HEK293 (cell line): ENCODE measurements at regions not wholly inside any gene's neighbourhood (a gene's known extent, or its start where the extent isn't known, plus 50 kb on each side); places are given as distances from the start of the nearest gene placed in this dataset.

Experiments used
- CTCF ChIA-PET: fragments of 350-600 bp; formaldehyde crosslinking; extraction: SDS; loops from one replicate; lab custom pipeline; 2021; ENCODE audit warnings: antibody characterized with exemption; lab: Yijun Ruan, JAX
- POLR2A ChIA-PET: fragments of 300-600 bp; formaldehyde crosslinking; extraction: SDS; loops from one replicate; lab custom pipeline; 2020; ENCODE audit warnings: antibody characterized with exemption, inconsistent platforms; lab: Yijun Ruan, JAX
- H3K27ac ChIP-seq: fragments of 200-500 bp; sonication (Bioruptor generic); 2 replicates; pipeline ENCODE4 v1.5.1; 2014; ENCODE audit warnings: low read depth, low read length, control low read depth, inconsistent platforms; ENCODE audit errors: extremely low read depth
- H3K36me3 ChIP-seq, 2 experiments: fragments of 200-500 bp in 1 of 2; sonication (Bioruptor generic) in 1 of 2; 1 replicate in 1 of 2; 2 replicates in 1 of 2; pipeline ENCODE4 v1.5.1; 2014 to 2017; ENCODE audit warnings: inconsistent platforms in 2 of 2, low read length in 2 of 2; ENCODE audit not compliant: control insufficient read depth in 2 of 2, insufficient read depth in 1 of 2
- H3K4me1 ChIP-seq: fragments of 200-500 bp; sonication (Bioruptor generic); 2 replicates; pipeline ENCODE4 v1.5.1; 2014; ENCODE audit warnings: mild to moderate bottlenecking, low read length, inconsistent platforms; ENCODE audit not compliant: control insufficient read depth, insufficient read depth
- H3K4me3 ChIP-seq: 2 replicates; pipeline ENCODE4 v1.5.1; 2011; ENCODE audit warnings: low read depth, mild to moderate bottlenecking, control low read depth, low read length, moderate library complexity
- H3K9me3 ChIP-seq: fragments of 200-500 bp; sonication (Bioruptor generic); 2 replicates; pipeline ENCODE4 v1.5.1; 2014; ENCODE audit warnings: low read depth, low read length, inconsistent platforms; ENCODE audit not compliant: control insufficient read depth, insufficient read depth
- BCL11A ChIP-seq: fragments of 450-650 bp; formaldehyde crosslinking; IDR thresholded peaks from 2 replicates; pipeline ENCODE4 v1.5.1; 2016; ENCODE audit warnings: low read depth, missing biosample characterization, missing genetic modification characterization
- BCL11B ChIP-seq: fragments of 450-650 bp; formaldehyde crosslinking; IDR thresholded peaks from 2 replicates; pipeline ENCODE4 v1.5.1; 2016; ENCODE audit warnings: low read depth, missing biosample characterization, missing genetic modification characterization
- GLIS1 ChIP-seq: fragments of 450-650 bp; formaldehyde crosslinking; IDR thresholded peaks from 2 replicates; pipeline ENCODE4 v1.5.1; 2016; ENCODE audit warnings: missing biosample characterization, missing genetic modification characterization
- HOXD13 ChIP-seq: sonication (generic); formaldehyde crosslinking; IDR thresholded peaks from 2 replicates; pipeline ENCODE4 v1.8.0; 2022; ENCODE audit warnings: missing genetic modification reagents, borderline replicate concordance
- OSR2 ChIP-seq: fragments of 450-650 bp; formaldehyde crosslinking; IDR thresholded peaks from 2 replicates; pipeline ENCODE4 v1.5.1; 2016; ENCODE audit warnings: missing biosample characterization, missing genetic modification characterization
- YY2 ChIP-seq: fragments of 450-650 bp; formaldehyde crosslinking; IDR thresholded peaks from 2 replicates; pipeline ENCODE4 v1.5.1; 2016; ENCODE audit warnings: missing biosample characterization, missing genetic modification characterization
- ZNF114 ChIP-seq: fragments of 450-650 bp; formaldehyde crosslinking; IDR thresholded peaks from 2 replicates; pipeline ENCODE4 v1.5.0; 2017; ENCODE audit warnings: missing biosample characterization, missing genetic modification characterization
- ZNF133 ChIP-seq: fragments of 450-650 bp; formaldehyde crosslinking; IDR thresholded peaks from 2 replicates; pipeline ENCODE4 v1.5.1; 2016; ENCODE audit warnings: missing biosample characterization, missing genetic modification characterization
- ZNF169 ChIP-seq: fragments of 450-650 bp; formaldehyde crosslinking; IDR thresholded peaks from 2 replicates; pipeline ENCODE4 v1.5.1; 2016; ENCODE audit warnings: missing biosample characterization, missing genetic modification characterization
- ZNF211 ChIP-seq: fragments of 450-650 bp; formaldehyde crosslinking; IDR thresholded peaks from 2 replicates; pipeline ENCODE4 v1.5.1; 2016; ENCODE audit warnings: low read depth, missing biosample characterization, missing genetic modification characterization
- ZNF341 ChIP-seq: fragments of 450-650 bp; formaldehyde crosslinking; IDR thresholded peaks from 2 replicates; pipeline ENCODE4; 2016; ENCODE audit warnings: low read depth, missing biosample characterization, missing genetic modification characterization
- ZNF391 ChIP-seq: fragments of 450-650 bp; formaldehyde crosslinking; IDR thresholded peaks from 2 replicates; pipeline ENCODE4 v1.5.1; 2016; ENCODE audit warnings: low read depth, missing biosample characterization, missing genetic modification characterization, borderline replicate concordance
- ZNF394 ChIP-seq: fragments of 450-650 bp; formaldehyde crosslinking; IDR thresholded peaks from 2 replicates; pipeline ENCODE4 v1.5.1; 2016; ENCODE audit warnings: missing biosample characterization, missing genetic modification characterization, mild to moderate bottlenecking, moderate library complexity, borderline replicate concordance
- ZNF416 ChIP-seq: fragments of 450-650 bp; formaldehyde crosslinking; IDR thresholded peaks from 2 replicates; pipeline ENCODE4 v1.5.1; 2016; ENCODE audit warnings: missing biosample characterization, missing genetic modification characterization
- ZNF530 ChIP-seq: fragments of 450-650 bp; formaldehyde crosslinking; IDR thresholded peaks from 2 replicates; pipeline ENCODE4 v1.5.1; 2016; ENCODE audit warnings: low read depth, missing biosample characterization, missing genetic modification characterization
- ZNF658 ChIP-seq: fragments of 450-650 bp; formaldehyde crosslinking; IDR thresholded peaks from 2 replicates; pipeline ENCODE4; 2016; ENCODE audit warnings: missing biosample characterization, missing genetic modification characterization
- ZNF701 ChIP-seq: fragments of 450-650 bp; formaldehyde crosslinking; IDR thresholded peaks from 2 replicates; pipeline ENCODE4 v1.5.1; 2016; ENCODE audit warnings: missing biosample characterization, missing genetic modification characterization
- ZSCAN30 ChIP-seq: fragments of 450-650 bp; IDR thresholded peaks from 2 replicates; pipeline ENCODE4 v1.5.1; 2018; ENCODE audit warnings: missing biosample characterization, mild to moderate bottlenecking, missing genetic modification characterization, moderate library complexity
- TF ChIP-seq, protein P1 (sequence below): fragments of 450-650 bp; formaldehyde crosslinking; IDR thresholded peaks from 2 replicates; pipeline ENCODE4 v1.5.1; 2017; ENCODE audit warnings: missing biosample characterization, missing genetic modification characterization
- TF ChIP-seq, protein P2 (sequence below): fragments of 450-650 bp; formaldehyde crosslinking; IDR thresholded peaks from 2 replicates; pipeline ENCODE4 v1.5.1; 2016; ENCODE audit warnings: missing biosample characterization, missing genetic modification characterization
- TF ChIP-seq, protein P3 (sequence below): fragments of 450-650 bp; formaldehyde crosslinking; optimal IDR thresholded peaks from 2 replicates; pipeline ENCODE3; 2016; ENCODE audit warnings: missing biosample characterization, mild to moderate bottlenecking, missing genetic modification characterization
- TF ChIP-seq, protein P4 (sequence below): fragments of 450-650 bp; formaldehyde crosslinking; IDR thresholded peaks from 2 replicates; pipeline ENCODE4 v1.5.1; 2016; ENCODE audit warnings: missing biosample characterization, missing genetic modification characterization

DNA sequence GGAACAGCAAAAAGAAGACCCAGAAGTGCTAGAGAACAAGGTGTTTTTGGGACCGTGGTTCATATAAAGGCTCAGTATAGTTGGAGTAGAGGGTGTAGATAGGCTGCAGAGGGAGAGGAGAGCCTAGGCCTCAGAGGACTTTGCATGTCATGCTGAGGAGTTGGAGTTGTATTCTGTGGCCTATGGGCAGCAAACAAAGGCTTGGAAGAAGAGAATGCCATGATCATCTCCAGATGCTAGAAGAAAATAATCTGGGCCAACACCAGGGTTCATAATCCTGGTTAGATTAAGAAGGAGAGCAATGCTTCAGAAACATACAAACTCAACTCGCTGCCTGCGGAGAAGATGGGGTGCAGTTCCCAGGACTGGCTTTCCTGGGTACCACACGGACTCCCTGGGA is 262.8 kb upstream of the USP24 start (continued):
- TF ChIP-seq HOXD13 (CRISPR knock-in tag) (no peak), ZNF391 (tag by site-specific recombination) (no peak)

DNA sequence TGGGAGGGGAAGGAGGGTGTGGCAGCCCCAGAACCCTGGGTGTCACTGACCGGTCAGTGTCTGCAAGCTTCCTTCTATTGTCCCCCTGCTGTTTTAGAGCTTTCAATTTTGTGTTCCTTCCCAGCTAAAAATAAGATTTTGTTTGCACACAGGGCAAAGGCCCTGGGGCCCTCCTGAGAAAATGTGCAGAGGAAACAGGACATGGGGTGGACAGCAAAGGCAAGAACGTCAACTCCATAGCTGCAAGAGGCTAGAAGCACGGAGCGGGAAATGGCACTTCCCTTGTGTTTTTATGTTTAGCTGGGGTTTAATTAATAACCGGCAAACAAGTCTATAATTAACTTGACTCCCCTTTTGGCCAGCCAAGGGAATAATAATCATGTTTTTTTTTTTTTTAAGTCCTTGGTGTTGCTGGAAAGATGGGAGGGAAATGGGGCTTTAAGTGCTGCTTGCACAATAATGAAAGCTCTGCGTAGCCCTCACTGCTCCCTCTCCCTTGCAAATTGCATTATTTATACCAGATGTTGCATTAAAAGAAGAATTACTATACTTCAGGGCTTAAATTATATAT is 261.4 kb upstream of the USP24 start:
- Histone ChIP-seq H3K4me1 (no peaks in the 10 kb centered on the region), H3K9me3 (no peaks in the 10 kb centered on the region), H3K36me3 (no peaks in the 10 kb centered on the region), H3K27ac (no peak overlapping the region), H3K4me3 (no peak overlapping the region)
- CTCF ChIA-PET = interaction anchor here (0.6 to 1.5 kb wide), 7 partner anchors 14 to 1188 kb away, joined by 3 to 5 read pairs (median 3); no protein-coding TSS in a partner anchor
- TF ChIP-seq, protein P1, sequence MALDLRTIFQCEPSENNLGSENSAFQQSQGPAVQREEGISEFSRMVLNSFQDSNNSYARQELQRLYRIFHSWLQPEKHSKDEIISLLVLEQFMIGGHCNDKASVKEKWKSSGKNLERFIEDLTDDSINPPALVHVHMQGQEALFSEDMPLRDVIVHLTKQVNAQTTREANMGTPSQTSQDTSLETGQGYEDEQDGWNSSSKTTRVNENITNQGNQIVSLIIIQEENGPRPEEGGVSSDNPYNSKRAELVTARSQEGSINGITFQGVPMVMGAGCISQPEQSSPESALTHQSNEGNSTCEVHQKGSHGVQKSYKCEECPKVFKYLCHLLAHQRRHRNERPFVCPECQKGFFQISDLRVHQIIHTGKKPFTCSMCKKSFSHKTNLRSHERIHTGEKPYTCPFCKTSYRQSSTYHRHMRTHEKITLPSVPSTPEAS (tag by site-specific recombination) = no peak
- TF ChIP-seq ZNF416 (tag by site-specific recombination) (no peak), GLIS1 (tag by site-specific recombination) (no peak), OSR2 (no peak), ZNF701 (no peak), ZNF169 (tag by site-specific recombination) (no peak), BCL11A (tag by site-specific recombination) (no peak), BCL11B (tag by site-specific recombination) (no peak), ZNF341 (tag by site-specific recombination) (no peak)
- TF ChIP-seq, protein P2, sequence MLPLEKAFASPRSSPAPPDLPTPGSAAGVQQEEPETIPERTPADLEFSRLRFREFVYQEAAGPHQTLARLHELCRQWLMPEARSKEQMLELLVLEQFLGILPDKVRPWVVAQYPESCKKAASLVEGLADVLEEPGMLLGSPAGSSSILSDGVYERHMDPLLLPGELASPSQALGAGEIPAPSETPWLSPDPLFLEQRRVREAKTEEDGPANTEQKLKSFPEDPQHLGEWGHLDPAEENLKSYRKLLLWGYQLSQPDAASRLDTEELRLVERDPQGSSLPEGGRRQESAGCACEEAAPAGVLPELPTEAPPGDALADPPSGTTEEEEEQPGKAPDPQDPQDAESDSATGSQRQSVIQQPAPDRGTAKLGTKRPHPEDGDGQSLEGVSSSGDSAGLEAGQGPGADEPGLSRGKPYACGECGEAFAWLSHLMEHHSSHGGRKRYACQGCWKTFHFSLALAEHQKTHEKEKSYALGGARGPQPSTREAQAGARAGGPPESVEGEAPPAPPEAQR = no peak
- TF ChIP-seq, protein P3, sequence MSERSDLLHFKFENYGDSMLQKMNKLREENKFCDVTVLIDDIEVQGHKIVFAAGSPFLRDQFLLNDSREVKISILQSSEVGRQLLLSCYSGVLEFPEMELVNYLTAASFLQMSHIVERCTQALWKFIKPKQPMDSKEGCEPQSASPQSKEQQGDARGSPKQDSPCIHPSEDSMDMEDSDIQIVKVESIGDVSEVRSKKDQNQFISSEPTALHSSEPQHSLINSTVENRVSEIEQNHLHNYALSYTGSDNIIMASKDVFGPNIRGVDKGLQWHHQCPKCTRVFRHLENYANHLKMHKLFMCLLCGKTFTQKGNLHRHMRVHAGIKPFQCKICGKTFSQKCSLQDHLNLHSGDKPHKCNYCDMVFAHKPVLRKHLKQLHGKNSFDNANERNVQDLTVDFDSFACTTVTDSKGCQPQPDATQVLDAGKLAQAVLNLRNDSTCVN (tag by site-specific recombination) = no peak
- POLR2A ChIA-PET = interaction anchor here (0.6 kb wide), 1 partner anchor 218 kb away, joined by 3 read pairs; no protein-coding TSS in a partner anchor

DNA sequence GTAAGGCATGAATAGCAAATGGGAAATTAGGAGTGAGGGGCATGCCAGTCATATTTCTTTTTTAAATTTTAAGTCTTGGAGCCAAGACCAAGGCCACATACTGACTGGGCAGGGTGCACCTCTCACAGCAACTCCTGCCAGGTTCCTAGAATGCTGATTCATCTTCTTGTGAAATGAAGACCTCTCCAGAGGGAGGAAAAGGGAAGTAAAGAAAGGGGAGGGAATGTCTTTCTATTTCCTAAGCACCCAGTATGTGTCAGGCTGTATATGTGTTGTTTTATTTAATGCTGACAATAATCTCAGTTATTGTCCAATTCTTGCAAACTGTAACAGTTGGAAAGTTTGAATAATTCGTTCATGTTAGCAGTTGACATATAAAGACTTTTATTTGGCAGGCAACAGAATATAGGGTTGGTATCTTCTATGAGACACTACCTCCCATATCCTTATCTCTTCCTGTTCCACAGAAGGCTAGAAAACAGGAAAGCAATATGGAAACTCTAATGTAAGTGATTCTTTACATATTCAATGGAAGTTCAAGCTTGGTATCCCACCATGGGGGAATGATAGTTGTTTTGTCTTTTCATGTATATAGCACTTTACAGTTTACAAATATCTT is 259.1 kb upstream of the USP24 start:
- POLR2A ChIA-PET = no interaction called here
- CTCF ChIA-PET = interaction anchor here (1.1 kb wide), 1 partner anchor 87 kb away, joined by 5 read pairs; no protein-coding TSS in a partner anchor

More for the DNA sequence above, 259.1 kb upstream of the USP24 start:
- Histone ChIP-seq H3K27ac (no peak overlapping the region), H3K4me3 (no peak overlapping the region), H3K9me3 (no peaks in the 10 kb centered on the region), H3K36me3 (no peaks in the 10 kb centered on the region), H3K4me1 (no peaks in the 10 kb centered on the region)
- no peak for TF ChIP-seq ZSCAN30 (tag by site-specific recombination)
- TF ChIP-seq, protein P4, sequence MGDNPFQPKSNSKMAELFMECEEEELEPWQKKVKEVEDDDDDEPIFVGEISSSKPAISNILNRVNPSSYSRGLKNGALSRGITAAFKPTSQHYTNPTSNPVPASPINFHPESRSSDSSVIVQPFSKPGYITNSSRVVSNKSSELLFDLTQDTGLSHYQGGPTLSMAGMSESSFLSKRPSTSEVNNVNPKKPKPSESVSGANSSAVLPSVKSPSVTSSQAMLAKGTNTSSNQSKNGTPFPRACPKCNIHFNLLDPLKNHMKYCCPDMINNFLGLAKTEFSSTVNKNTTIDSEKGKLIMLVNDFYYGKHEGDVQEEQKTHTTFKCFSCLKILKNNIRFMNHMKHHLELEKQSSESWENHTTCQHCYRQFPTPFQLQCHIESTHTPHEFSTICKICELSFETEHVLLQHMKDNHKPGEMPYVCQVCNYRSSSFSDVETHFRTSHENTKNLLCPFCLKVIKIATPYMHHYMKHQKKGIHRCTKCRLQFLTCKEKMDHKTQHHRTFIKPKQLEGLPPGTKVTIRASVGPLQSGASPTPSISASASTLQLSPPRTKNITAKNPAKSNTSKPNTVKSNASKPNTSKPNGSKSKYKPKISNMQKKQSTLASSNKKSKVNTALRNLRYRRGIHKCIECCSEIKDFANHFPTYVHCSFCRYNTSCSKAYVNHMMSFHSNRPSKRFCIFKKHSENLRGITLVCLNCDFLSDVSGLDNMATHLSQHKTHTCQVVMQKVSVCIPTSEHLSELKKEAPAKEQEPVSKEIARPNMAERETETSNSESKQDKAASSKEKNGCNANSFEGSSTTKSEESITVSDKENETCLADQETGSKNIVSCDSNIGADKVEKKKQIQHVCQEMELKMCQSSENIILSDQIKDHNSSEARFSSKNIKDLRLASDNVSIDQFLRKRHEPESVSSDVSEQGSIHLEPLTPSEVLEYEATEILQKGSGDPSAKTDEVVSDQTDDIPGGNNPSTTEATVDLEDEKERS = no peak
- TF ChIP-seq ZNF658 = no peak
- no peak for TF ChIP-seq ZNF394
- no peak for TF ChIP-seq ZNF114 (tag by site-specific recombination)
- no peak for TF ChIP-seq ZNF211 (tag by site-specific recombination)
- no peak for TF ChIP-seq ZNF133 (tag by site-specific recombination)
- TF ChIP-seq YY2 (tag by site-specific recombination) = no peak
- no peak for TF ChIP-seq ZNF530 (tag by site-specific recombination)
